Endothelial cell (in vitro differentiated cells): ENCODE measurements at regions not wholly inside any gene's neighbourhood (a gene's known extent, or its start where the extent isn't known, plus 50 kb on each side); places are given as distances from the start of the nearest gene placed in this dataset.
"Not testable (repeated sequence)": the region's sequence is repeated elsewhere in the genome, so short reads cannot be mapped to it uniquely, and the experiment has no call there.

ENCODE experiments used
- DNase-seq: peaks from one replicate; pipeline ENCODE4 v3.0.0; 2021; ENCODE audit warnings: low spot score
- H3K27ac Mint-ChIP-seq: one replicate; pipeline ENCODE4 v1.8.0; 2021; ENCODE audit warnings: mixed read lengths, inconsistent platforms; ENCODE audit not compliant: unreplicated experiment
- H3K27me3 Mint-ChIP-seq: one replicate; pipeline ENCODE4 v1.8.0; 2021; ENCODE audit warnings: mild to moderate bottlenecking, moderate library complexity, mixed read lengths, inconsistent platforms; ENCODE audit not compliant: unreplicated experiment
- H3K36me3 Mint-ChIP-seq: one replicate; pipeline ENCODE4 v1.8.0; 2021; ENCODE audit warnings: mild to moderate bottlenecking, low read depth, mixed read lengths, inconsistent platforms; ENCODE audit not compliant: unreplicated experiment
- H3K4me1 Mint-ChIP-seq: one replicate; pipeline ENCODE4 v1.8.0; 2021; ENCODE audit warnings: mild to moderate bottlenecking, mixed read lengths, inconsistent platforms; ENCODE audit not compliant: unreplicated experiment
- H3K4me3 Mint-ChIP-seq: one replicate; pipeline ENCODE4 v1.8.0; 2021; ENCODE audit warnings: mild to moderate bottlenecking, mixed read lengths, inconsistent platforms; ENCODE audit not compliant: unreplicated experiment
- H3K9me3 Mint-ChIP-seq: one replicate; pipeline ENCODE4 v1.8.0; 2021; ENCODE audit warnings: mixed read lengths, inconsistent platforms; ENCODE audit not compliant: unreplicated experiment
- CTCF ChIP-seq: fragments of 200-600 bp; sonication (generic); IDR thresholded peaks from one replicate; pipeline ENCODE4 v1.5.0; 2021; ENCODE audit warnings: antibody characterized with exemption; ENCODE audit not compliant: unreplicated experiment

GRCh38 chr4:91758487-91758886, 545.3 kb upstream of the GRID2 start:
- H3K4me3 Mint-ChIP-seq, result no peak overlapping the region
- no peak overlapping the region for H3K27ac Mint-ChIP-seq
- peaks cover 11% of the 10 kb centered on the region for H3K4me1 Mint-ChIP-seq
- H3K36me3 Mint-ChIP-seq, result no peaks in the 10 kb centered on the region
- DNase-seq, result no peak
- no peak for TF ChIP-seq CTCF
- H3K9me3 Mint-ChIP-seq, result no peaks in the 10 kb centered on the region
- no peaks in the 10 kb centered on the region for H3K27me3 Mint-ChIP-seq

- Mint-ChIP-seq H3K9me3 (no peaks in the 10 kb centered on the region), H3K27me3 (no peaks in the 10 kb centered on the region), H3K4me3 (no peak overlapping the region), H3K36me3 (no peaks in the 10 kb centered on the region), H3K4me1 (no peaks in the 10 kb centered on the region), H3K27ac (no peak overlapping the region)
- no peak for TF ChIP-seq CTCF
- DNase-seq, result no peak
These were observed 539.7 kb upstream of the GRID2 start for GRCh38 chr4:91764085-91764484.

GRCh38 chr4:91769912-91770311, 533.9 kb upstream of the GRID2 start:
- DNase-seq, result no peak
- no peaks in the 10 kb centered on the region for H3K4me1 Mint-ChIP-seq
- H3K4me3 Mint-ChIP-seq, result no peak overlapping the region
- no peak for TF ChIP-seq CTCF
- no peaks in the 10 kb centered on the region for H3K9me3 Mint-ChIP-seq
- H3K36me3 Mint-ChIP-seq, result no peaks in the 10 kb centered on the region
- H3K27ac Mint-ChIP-seq, result no peak overlapping the region
- peaks cover 2% of the 10 kb centered on the region for H3K27me3 Mint-ChIP-seq

GRCh38 chr4:91791631-91792030, 512.1 kb upstream of the GRID2 start:
- not testable (repeated sequence) for H3K4me1 Mint-ChIP-seq, H3K9me3 Mint-ChIP-seq, DNase-seq, H3K27ac Mint-ChIP-seq, H3K36me3 Mint-ChIP-seq, H3K27me3 Mint-ChIP-seq
- H3K4me3 Mint-ChIP-seq, result peak overlapping the region; percentile 89

GRCh38 chr4:91795947-91796346, 507.8 kb upstream of the GRID2 start:
- DNase-seq, result no peak
- H3K4me3 Mint-ChIP-seq, result no peak overlapping the region
- H3K9me3 Mint-ChIP-seq, result no peaks in the 10 kb centered on the region
- H3K27ac Mint-ChIP-seq, result no peak overlapping the region
- no peaks in the 10 kb centered on the region for H3K4me1 Mint-ChIP-seq
- H3K36me3 Mint-ChIP-seq, result no peaks in the 10 kb centered on the region
- no peaks in the 10 kb centered on the region for H3K27me3 Mint-ChIP-seq
- no peak for TF ChIP-seq CTCF

- no peak for DNase-seq
- Mint-ChIP-seq H3K36me3 (no peaks in the 10 kb centered on the region), H3K4me3 (no peak overlapping the region), H3K27me3 (no peaks in the 10 kb centered on the region), H3K4me1 (no peaks in the 10 kb centered on the region), H3K9me3 (no peaks in the 10 kb centered on the region), H3K27ac (no peak overlapping the region)
- no peak for TF ChIP-seq CTCF
These were observed 491.4 kb upstream of the GRID2 start for GRCh38 chr4:91812319-91812718.
